PC-9 (cell line): ENCODE measurements at regions not wholly inside any gene's neighbourhood (a gene's known extent, or its start where the extent isn't known, plus 50 kb on each side); places are given as distances from the start of the nearest gene placed in this dataset.

ENCODE experiments used
- BruUV-seq: library from RNA; stranded (reverse); fragments of 400-500 nt; replicated peaks from 2 replicates; lab custom pipeline; 2021; lab: Mats Ljungman, UMichigan
- CTCF ChIA-PET: fragments of 300-600 bp; sonication (Branson Sonifier 250); formaldehyde crosslinking; loops from one replicate; lab custom pipeline; 2022; ENCODE audit warnings: antibody characterized with exemption; lab: Charles Lee
- POLR2A ChIA-PET: fragments of 300-600 bp; sonication (Branson Sonifier 250); formaldehyde crosslinking; loops from one replicate; lab custom pipeline; 2022; ENCODE audit warnings: antibody characterized with exemption; ENCODE audit not compliant: unreplicated experiment; lab: Charles Lee
- DNase-seq, 2 experiments: peaks; one replicate each; pipeline versions ENCODE4 v3.0.0 to v3.0.0-alpha.2; 2015 to 2022; ENCODE audit warnings: mixed read lengths in 1 of 2
- H2AFZ ChIP-seq: fragments of 200-600 bp; sonication (generic); 2 replicates; pipeline ENCODE4 v1.8.1; 2017; ENCODE audit warnings: antibody characterized with exemption
- H3F3A ChIP-seq: fragments of 200-600 bp; sonication (generic); 2 replicates; pipeline ENCODE4 v1.8.1; 2017; ENCODE audit warnings: antibody characterized with exemption, mild to moderate bottlenecking, low read depth; ENCODE audit not compliant: insufficient read depth
- H3K27ac ChIP-seq: fragments of 200-600 bp; sonication (generic); 2 replicates; pipeline ENCODE4 v1.6.1; 2016; ENCODE audit warnings: mixed run types
- H3K27me3 ChIP-seq: fragments of 200-600 bp; sonication (generic); 2 replicates; pipeline ENCODE4 v1.6.1; 2016; ENCODE audit warnings: low read depth, mixed run types; ENCODE audit not compliant: insufficient read depth
- H3K36me3 ChIP-seq: fragments of 200-600 bp; sonication (generic); 2 replicates; pipeline ENCODE4 v1.6.1; 2016; ENCODE audit warnings: low read depth, mixed run types
- H3K4me1 ChIP-seq: fragments of 200-600 bp; sonication (generic); replicated peaks from 2 replicates; pipeline ENCODE4 v1.6.1; 2016; ENCODE audit warnings: mixed run types; ENCODE audit not compliant: insufficient read depth
- H3K4me2 ChIP-seq: fragments of 200-600 bp; sonication (generic); 2 replicates; pipeline ENCODE4 v1.6.1; 2017; ENCODE audit warnings: mixed run types
- H3K4me3 ChIP-seq: fragments of 200-600 bp; sonication (generic); 2 replicates; pipeline ENCODE4 v1.6.1; 2016; ENCODE audit warnings: mixed run types
- H3K79me2 ChIP-seq: fragments of 200-600 bp; sonication (generic); 2 replicates; pipeline ENCODE4 v1.6.1; 2017; ENCODE audit warnings: low read depth, mixed run types
- H3K9me2 ChIP-seq: fragments of 200-600 bp; sonication (generic); 2 replicates; pipeline ENCODE4 v1.8.1; 2017; ENCODE audit warnings: mild to moderate bottlenecking; ENCODE audit not compliant: insufficient read depth
- H3K9me3 ChIP-seq: fragments of 200-600 bp; sonication (generic); 2 replicates; pipeline ENCODE4 v1.8.1; 2016; ENCODE audit warnings: low read depth; ENCODE audit not compliant: insufficient read depth
- H4K20me1 ChIP-seq: fragments of 200-600 bp; sonication (generic); 2 replicates; pipeline ENCODE4 v1.8.1; 2017; ENCODE audit not compliant: insufficient read depth
- CTCF ChIP-seq: fragments of 200-600 bp; sonication (generic); conservative IDR thresholded peaks from 2 replicates; pipeline ENCODE4 v1.6.1; 2017; ENCODE audit warnings: mixed run types, antibody characterized with exemption, mild to moderate bottlenecking, moderate library complexity
- EZH2 ChIP-seq: fragments of 200-600 bp; sonication (generic); IDR thresholded peaks from 2 replicates; pipeline ENCODE4 v1.8.0; 2017; ENCODE audit warnings: antibody characterized with exemption, low read depth
- intact Hi-C: fragments of 100-400 bp; cut with micrococcal nuclease; formaldehyde crosslinking; loops from one replicate; pipeline ENCODE4 v1.10.0; 2022; ENCODE audit not compliant: unreplicated experiment

GRCh38 chr13:61900033-61900432 is 484.4 kb upstream of the PCDH20 start:
- no peaks in the 10 kb centered on the region for H3K36me3 ChIP-seq
- H3K4me3 ChIP-seq: no peak overlapping the region
- no peaks in the 10 kb centered on the region for H3K27me3 ChIP-seq
- TF ChIP-seq CTCF (no peak), EZH2 (no peak)
- no peak overlapping the region for H3K27ac ChIP-seq
- H4K20me1 ChIP-seq: no peaks in the 10 kb centered on the region
- intact Hi-C loops: no loop called here
- no peaks in the 10 kb centered on the region for H3K9me3 ChIP-seq
- no peaks in the 10 kb centered on the region for H3K79me2 ChIP-seq
- no TSS peak for BruUV-seq
- no peak overlapping the region for H2AFZ ChIP-seq
- no peaks in the 10 kb centered on the region for H3K9me2 ChIP-seq
- H3F3A ChIP-seq: no peaks in the 10 kb centered on the region
- H3K4me2 ChIP-seq: no peak overlapping the region
- CTCF ChIA-PET: no interaction called here
- DNase-seq: no peak
- H3K4me1 ChIP-seq: no peaks in the 10 kb centered on the region
- POLR2A ChIA-PET: no interaction called here

- Histone ChIP-seq H3K27me3 (no peaks in the 10 kb centered on the region), H3K9me3 (no peaks in the 10 kb centered on the region), H3K9me2 (no peaks in the 10 kb centered on the region), H3K4me2 (no peak overlapping the region), H3K4me1 (no peaks in the 10 kb centered on the region), H3K36me3 (no peaks in the 10 kb centered on the region), H4K20me1 (no peaks in the 10 kb centered on the region), H3K27ac (no peak overlapping the region), H3F3A (no peaks in the 10 kb centered on the region), H3K79me2 (no peaks in the 10 kb centered on the region), H3K4me3 (no peak overlapping the region), H2AFZ (no peak overlapping the region)
- no TSS peak for BruUV-seq
- intact Hi-C loops: no loop called here
- ChIA-PET CTCF (no interaction called here), POLR2A (no interaction called here)
- DNase-seq: no peak
- TF ChIP-seq CTCF (no peak), EZH2 (no peak)
These were observed 482.6 kb upstream of the PCDH20 start for GRCh38 chr13:61898207-61898606.

DNA sequence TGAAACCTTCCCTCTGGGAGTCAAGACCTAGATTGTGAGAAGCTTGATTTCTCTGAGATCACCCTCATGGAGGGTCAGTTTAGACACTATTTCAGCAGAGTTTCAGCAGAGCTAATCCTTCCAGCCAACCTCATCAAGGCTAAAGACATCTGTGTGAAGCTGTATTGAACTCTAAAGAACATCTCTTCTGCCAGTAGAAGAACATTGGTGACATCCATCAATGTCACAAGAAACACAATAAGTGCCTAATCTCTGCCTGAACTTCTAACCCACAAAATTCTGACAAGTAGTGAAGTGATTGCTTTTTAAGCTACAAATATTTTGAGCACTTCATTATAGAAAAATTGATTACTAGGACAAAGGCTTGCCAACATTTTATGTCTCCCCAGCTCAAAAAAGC is 475.8 kb upstream of the PCDH20 start:
- Histone ChIP-seq H3K36me3 (no peaks in the 10 kb centered on the region), H3K4me1 (no peaks in the 10 kb centered on the region), H3F3A (no peaks in the 10 kb centered on the region), H3K27me3 (no peaks in the 10 kb centered on the region), H3K9me2 (no peaks in the 10 kb centered on the region), H3K4me3 (no peak overlapping the region), H4K20me1 (no peaks in the 10 kb centered on the region), H3K9me3 (no peaks in the 10 kb centered on the region), H3K79me2 (no peaks in the 10 kb centered on the region), H3K27ac (no peak overlapping the region), H2AFZ (no peak overlapping the region), H3K4me2 (no peak overlapping the region)
- DNase-seq: no peak
- BruUV-seq: no TSS peak
- intact Hi-C loops: no loop called here
- TF ChIP-seq CTCF (no peak), EZH2 (no peak)
- ChIA-PET CTCF (no interaction called here), POLR2A (interaction anchor here (0.7 kb wide), 1 partner anchor 67 kb away, joined by 3 read pairs; no protein-coding TSS in a partner anchor)
